DMS153 treated with DMSO at 0.1 percent for 48 hours (cell line): ENCODE measurements at regions not wholly inside any gene's neighbourhood (a gene's known extent, or its start where the extent isn't known, plus 50 kb on each side); places are given as distances from the start of the nearest gene placed in this dataset.
"Not testable (repeated sequence)": the region's sequence is repeated elsewhere in the genome, so short reads cannot be mapped to it uniquely, and the experiment has no call there.

Experiments
- DNase-seq: peaks from one replicate; lab custom pipeline; 2025; ENCODE audit not compliant: unreplicated experiment; lab: John Stamatoyannopoulos, UW

- DNase-seq: no peak
These were observed 181.9 kb downstream of the TMEM200A start for GRCh38 chr6:130547723-130548122.

GRCh38 chr6:130557481-130558112, 191.8 kb downstream of the TMEM200A start:
- peak; percentile 88 for DNase-seq

- DNase-seq: no peak
These were observed 192.3 kb downstream of the TMEM200A start for GRCh38 chr6:130558131-130558530.

GRCh38 chr6:130559166-130559565, 193.3 kb downstream of the TMEM200A start:
- no peak for DNase-seq

GRCh38 chr6:130560231-130560630, 194.4 kb downstream of the TMEM200A start:
- no peak for DNase-seq

- DNase-seq: not testable (repeated sequence)
These were observed 195.3 kb downstream of the TMEM200A start for GRCh38 chr6:130561159-130561558.

- DNase-seq: no peak
These were observed 199.9 kb downstream of the TMEM200A start for GRCh38 chr6:130565696-130566095.

- DNase-seq: no peak
These were observed 208.3 kb downstream of the TMEM200A start for GRCh38 chr6:130574146-130574545.

GRCh38 chr6:130575557-130575956, 209.7 kb downstream of the TMEM200A start:
- no peak for DNase-seq

- DNase-seq: no peak
These were observed 210.2 kb downstream of the TMEM200A start for GRCh38 chr6:130575971-130576370.

- DNase-seq: no peak
These were observed 211.5 kb downstream of the TMEM200A start for GRCh38 chr6:130577178-130577919.

- no peak for DNase-seq
These were observed 212.9 kb downstream of the TMEM200A start for GRCh38 chr6:130578713-130579112.

GRCh38 chr6:130583268-130583667, 217.5 kb downstream of the TMEM200A start:
- no peak for DNase-seq

- no peak for DNase-seq
These were observed 219.8 kb downstream of the TMEM200A start for GRCh38 chr6:130585587-130585986.

- no peak for DNase-seq
These were observed 222.1 kb downstream of the TMEM200A start for GRCh38 chr6:130587778-130588520.

- no peak for DNase-seq
These were observed 227.4 kb downstream of the TMEM200A start for GRCh38 chr6:130593200-130593599.

- DNase-seq: no peak
These were observed 228.1 kb downstream of the TMEM200A start for GRCh38 chr6:130593948-130594347.

- DNase-seq: no peak
These were observed 228.9 kb upstream of the SMLR1 start for GRCh38 chr6:130598021-130598989.

GRCh38 chr6:130600880-130601341, 226.3 kb upstream of the SMLR1 start:
- no peak for DNase-seq

GRCh38 chr6:130602151-130602770, 224.9 kb upstream of the SMLR1 start:
- DNase-seq: no peak
